Endothelial cell of umbilical vein (primary cell): ENCODE measurements at regions not wholly inside any gene's neighbourhood (a gene's known extent, or its start where the extent isn't known, plus 50 kb on each side); places are given as distances from the start of the nearest gene placed in this dataset.

ENCODE experiments used
- BruUV-seq: library from RNA; stranded (reverse); fragments of 400-500 nt; replicated peaks from 2 replicates; lab custom pipeline; 2021; lab: Mats Ljungman, UMichigan
- CTCF ChIA-PET: fragments of 300-600, 350-600 bp; sonication (Branson Sonifier 250); formaldehyde crosslinking; loops from one replicate; lab custom pipeline; 2021; ENCODE audit warnings: antibody characterized with exemption, inconsistent platforms; lab: Charles Lee
- POLR2A ChIA-PET: fragments of 300-600, 350-600 bp; sonication (Branson Sonifier 250); formaldehyde crosslinking; loops from one replicate; lab custom pipeline; 2021; ENCODE audit warnings: antibody characterized with exemption, inconsistent platforms; lab: Charles Lee
- DNase-seq: peaks from one replicate; pipeline ENCODE4 v3.0.0-alpha.2; 2011; ENCODE audit warnings: low read depth, low spot score
- FAIRE-seq: peaks from 2 replicates; lab custom pipeline; 2011; peaks lifted over from hg19 to GRCh38; lab: Jason Lieb, UNC
- H2AFZ ChIP-seq: 2 replicates; pipeline ENCODE4 v1.6.0; 2012; ENCODE audit warnings: low read depth, low read length, control low read depth, inconsistent platforms
- H3K27ac ChIP-seq: 2 replicates; pipeline ENCODE4 v1.5.1; 2011; ENCODE audit warnings: low read depth, mild to moderate bottlenecking, control low read depth, low read length, moderate library complexity; ENCODE audit not compliant: insufficient read depth
- H3K27me3 ChIP-seq, 2 experiments: 2 replicates each; pipeline versions ENCODE4 v1.6.0 to v1.6.1; 2011; ENCODE audit warnings: low read length in 2 of 2, mixed read lengths in 1 of 2; ENCODE audit not compliant: control insufficient read depth in 2 of 2, insufficient read depth in 2 of 2
- H3K36me3 ChIP-seq, 2 experiments: 2 replicates in 1 of 2; 3 replicates in 1 of 2; pipeline ENCODE4 v1.5.1; 2011; ENCODE audit warnings: low read length in 2 of 2, mild to moderate bottlenecking in 1 of 2, moderate library complexity in 1 of 2; ENCODE audit not compliant: control insufficient read depth in 2 of 2, insufficient read depth in 2 of 2; ENCODE audit errors: extremely low read depth in 1 of 2
- H3K4me1 ChIP-seq: 3 replicates; pipeline ENCODE4 v1.5.1; 2011; ENCODE audit warnings: mild to moderate bottlenecking, low read length; ENCODE audit not compliant: control insufficient read depth, insufficient read depth; ENCODE audit errors: extremely low read depth
- H3K4me2 ChIP-seq: 2 replicates; pipeline ENCODE4 v1.6.1; 2011; ENCODE audit warnings: low read length, control low read depth, mixed read lengths; ENCODE audit not compliant: insufficient read depth
- H3K4me3 ChIP-seq, 3 experiments: fragments of 200-600 bp in 1 of 3; sonication (generic), shearing (Covaris generic) in 1 of 3; replicated peaks in 1 of 3; 2 replicates each; pipeline ENCODE4 v1.5.1; 2011 to 2016; ENCODE audit warnings: control low read depth in 3 of 3, low read length in 3 of 3, mild to moderate bottlenecking in 2 of 3, inconsistent platforms in 1 of 3, low read depth in 1 of 3, moderate library complexity in 1 of 3; ENCODE audit not compliant: insufficient read depth in 1 of 3
- H3K79me2 ChIP-seq: 2 replicates; pipeline ENCODE4 v1.6.0; 2012; ENCODE audit warnings: low read length, inconsistent platforms; ENCODE audit not compliant: control insufficient read depth, insufficient read depth
- H3K9ac ChIP-seq: replicated peaks from 2 replicates; pipeline ENCODE3; 2011; ENCODE audit warnings: low read length, control low read depth; ENCODE audit not compliant: insufficient read depth; ENCODE audit errors: extremely low read depth
- H3K9me1 ChIP-seq: replicated peaks from 3 replicates; pipeline ENCODE4 v1.6.0; 2011; ENCODE audit warnings: mild to moderate bottlenecking, low read length; ENCODE audit not compliant: control insufficient read depth, insufficient read depth; ENCODE audit errors: extremely low read depth
- H3K9me3 ChIP-seq: replicated peaks from 2 replicates; pipeline ENCODE4 v1.5.1; 2012; ENCODE audit warnings: low read length, inconsistent platforms; ENCODE audit not compliant: control insufficient read depth, insufficient read depth
- H4K20me1 ChIP-seq: replicated peaks from 2 replicates; pipeline ENCODE3; 2011; ENCODE audit warnings: mild to moderate bottlenecking, low read length; ENCODE audit not compliant: control insufficient read depth, insufficient read depth; ENCODE audit errors: extremely low read depth
- CTCF ChIP-seq, 2 donors: IDR thresholded peaks; 1 replicate in 1 of 2; 2 replicates in 1 of 2; pipeline ENCODE4 v1.5.1; 2011; ENCODE audit warnings: low read length in 2 of 2, mild to moderate bottlenecking in 2 of 2, moderate library complexity in 2 of 2, control low read depth in 1 of 2, inconsistent platforms in 1 of 2, low read depth in 1 of 2; ENCODE audit not compliant: insufficient read depth in 1 of 2; ENCODE audit errors: extremely low read depth in 1 of 2
- EZH2 ChIP-seq: IDR thresholded peaks from 2 replicates; pipeline ENCODE4 v1.6.1; 2012; ENCODE audit warnings: borderline replicate concordance, low read depth, mild to moderate bottlenecking, moderate library complexity, low read length, inconsistent platforms; ENCODE audit not compliant: severe bottlenecking
- FOS ChIP-seq: IDR thresholded peaks from 2 replicates; pipeline ENCODE4 v1.6.1; 2011; ENCODE audit warnings: mild to moderate bottlenecking, low read length, moderate library complexity, borderline replicate concordance; ENCODE audit not compliant: insufficient read depth
- GATA2 ChIP-seq: IDR thresholded peaks from 2 replicates; pipeline ENCODE4 v1.7.0; 2011; ENCODE audit warnings: low read depth, mild to moderate bottlenecking, moderate library complexity, mixed read lengths, low read length; ENCODE audit not compliant: insufficient read length, insufficient read depth
- JUN ChIP-seq: IDR thresholded peaks from 2 replicates; pipeline ENCODE4 v1.6.1; 2011; ENCODE audit warnings: borderline replicate concordance, low read depth; ENCODE audit not compliant: insufficient read length, insufficient read depth
- MYC ChIP-seq: IDR thresholded peaks from one replicate; pipeline ENCODE4 v1.6.1; 2011; ENCODE audit warnings: mild to moderate bottlenecking, low read depth, low read length
- POLR2A ChIP-seq: IDR thresholded peaks from 2 replicates; pipeline ENCODE4 v1.6.1; 2012; ENCODE audit warnings: low read depth, mild to moderate bottlenecking, control low read depth, low read length
- POLR2AphosphoS5 ChIP-seq: IDR thresholded peaks from 2 replicates; pipeline ENCODE4 v1.6.1; 2012; ENCODE audit warnings: low read depth, mild to moderate bottlenecking, control low read depth, low read length, moderate library complexity; ENCODE audit not compliant: insufficient read depth
- dilution Hi-C: fragments of 300-500 bp; cut with MboI; formaldehyde crosslinking; loops from one replicate; pipeline ENCODE4 v1.15.0; 2019; ENCODE audit warnings: low sequenced_read_pairs; ENCODE audit not compliant: extremely low pct_ligation_motif_present
- intact Hi-C: fragments of 100-400 bp; cut with micrococcal nuclease; formaldehyde crosslinking; loops from one replicate; pipeline ENCODE4 v1.10.0; 2022
- TF ChIP-seq, protein P1 (sequence below): IDR thresholded peaks from 2 replicates; pipeline ENCODE4 v1.6.1; 2011; ENCODE audit not compliant: insufficient read depth, insufficient read length

DNA sequence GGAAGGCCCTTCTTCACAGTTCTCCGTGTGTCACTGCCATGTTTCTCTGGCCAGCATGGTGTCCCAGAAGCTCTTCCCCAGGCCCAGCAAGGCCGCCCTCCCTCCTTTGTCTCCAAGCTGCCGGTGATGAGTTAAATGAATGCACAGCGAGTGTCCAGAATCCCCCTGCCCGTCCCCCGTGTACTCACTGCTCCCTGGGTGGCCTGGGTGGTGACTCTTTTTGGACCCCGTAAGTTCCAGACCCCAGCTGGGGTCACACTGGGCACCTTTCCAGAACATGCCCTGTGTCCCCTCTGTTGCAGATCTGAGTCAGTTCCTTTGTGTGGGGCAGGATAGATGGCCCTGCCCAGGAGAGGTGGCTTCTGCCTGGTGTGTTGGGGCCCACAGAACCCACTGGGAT lies 95.0 kb downstream of the MRPL36 start:
- Histone ChIP-seq H3K4me2 (no peak overlapping the region), H3K27me3 (peaks cover 0 to 3% of the 10 kb centered on the region in 2 experiments), H3K36me3 (no peaks in the 10 kb centered on the region), H3K79me2 (no peaks in the 10 kb centered on the region), H3K9ac (no peak overlapping the region), H3K9me3 (no peaks in the 10 kb centered on the region), H3K4me1 (no peaks in the 10 kb centered on the region), H3K9me1 (no peaks in the 10 kb centered on the region), H3K27ac (no peak overlapping the region), H4K20me1 (no peaks in the 10 kb centered on the region), H3K4me3 (no peak overlapping the region), H2AFZ (no peak overlapping the region)
- ChIA-PET CTCF (no interaction called here), POLR2A (no interaction called here)
- no peak for DNase-seq
- TF ChIP-seq FOS (no peak), EZH2 (no peak), GATA2 (no peak), MYC (no peak), POLR2AphosphoS5 (no peak), CTCF (IDR thresholded peaks at IDR 0.05; ENCODE audit: extremely low read depth in 1 of 2, insufficient read depth in 1 of 2, low read depth in 1 of 2, low read length in 2 of 2) (no peak), JUN (no peak), POLR2A (no peak)
- TF ChIP-seq, protein P1, sequence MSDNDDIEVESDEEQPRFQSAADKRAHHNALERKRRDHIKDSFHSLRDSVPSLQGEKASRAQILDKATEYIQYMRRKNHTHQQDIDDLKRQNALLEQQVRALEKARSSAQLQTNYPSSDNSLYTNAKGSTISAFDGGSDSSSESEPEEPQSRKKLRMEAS: no peak
- dilution Hi-C loops: no loop called here
- intact Hi-C loops: no loop called here
- BruUV-seq: no TSS peak
- FAIRE-seq: no peak
